Mammary epithelial cell (primary cell): ENCODE measurements at regions not wholly inside any gene's neighbourhood (a gene's known extent, or its start where the extent isn't known, plus 50 kb on each side); places are given as distances from the start of the nearest gene placed in this dataset.

Experiments used
- EZH2 ChIP-seq: IDR thresholded peaks from 2 replicates; pipeline ENCODE4 v1.6.1; 2012; ENCODE audit warnings: low read length, inconsistent platforms, borderline replicate concordance
- TF ChIP-seq, protein P1 (sequence below), 2 donors: IDR thresholded peaks in 1 of 2; conservative IDR thresholded peaks in 1 of 2; 2 replicates each; pipeline ENCODE4 v1.5.1; 2011 to 2012; ENCODE audit warnings: inconsistent platforms in 2 of 2, low read length in 2 of 2, mild to moderate bottlenecking in 2 of 2, control low read depth in 1 of 2, low read depth in 1 of 2; ENCODE audit not compliant: insufficient read depth in 1 of 2; ENCODE audit errors: extremely low read depth in 1 of 2

DNA sequence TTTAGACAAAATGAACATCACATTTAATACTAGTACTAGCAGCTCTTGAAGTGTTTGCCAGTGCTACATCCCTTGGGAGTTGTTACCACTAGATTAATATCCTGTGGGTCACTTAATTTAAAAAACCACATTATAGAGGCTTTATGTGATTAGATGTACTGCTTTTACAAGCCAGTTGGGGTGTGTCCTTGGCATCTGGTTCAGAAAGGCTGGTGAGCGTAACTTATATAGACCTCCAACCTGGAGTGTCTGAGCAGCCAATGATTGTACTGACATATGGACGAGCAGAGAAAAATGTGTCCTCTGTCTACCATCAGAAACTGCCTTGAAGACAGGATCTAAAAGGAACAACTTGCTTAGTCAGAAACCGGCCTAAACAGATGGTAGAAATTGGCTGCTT lies 306.2 kb upstream of the ATP11B start:
- TF ChIP-seq, protein P1, sequence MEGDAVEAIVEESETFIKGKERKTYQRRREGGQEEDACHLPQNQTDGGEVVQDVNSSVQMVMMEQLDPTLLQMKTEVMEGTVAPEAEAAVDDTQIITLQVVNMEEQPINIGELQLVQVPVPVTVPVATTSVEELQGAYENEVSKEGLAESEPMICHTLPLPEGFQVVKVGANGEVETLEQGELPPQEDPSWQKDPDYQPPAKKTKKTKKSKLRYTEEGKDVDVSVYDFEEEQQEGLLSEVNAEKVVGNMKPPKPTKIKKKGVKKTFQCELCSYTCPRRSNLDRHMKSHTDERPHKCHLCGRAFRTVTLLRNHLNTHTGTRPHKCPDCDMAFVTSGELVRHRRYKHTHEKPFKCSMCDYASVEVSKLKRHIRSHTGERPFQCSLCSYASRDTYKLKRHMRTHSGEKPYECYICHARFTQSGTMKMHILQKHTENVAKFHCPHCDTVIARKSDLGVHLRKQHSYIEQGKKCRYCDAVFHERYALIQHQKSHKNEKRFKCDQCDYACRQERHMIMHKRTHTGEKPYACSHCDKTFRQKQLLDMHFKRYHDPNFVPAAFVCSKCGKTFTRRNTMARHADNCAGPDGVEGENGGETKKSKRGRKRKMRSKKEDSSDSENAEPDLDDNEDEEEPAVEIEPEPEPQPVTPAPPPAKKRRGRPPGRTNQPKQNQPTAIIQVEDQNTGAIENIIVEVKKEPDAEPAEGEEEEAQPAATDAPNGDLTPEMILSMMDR (conservative IDR thresholded peaks at IDR 0.05 in 1 of 2, IDR thresholded peaks at IDR 0.05 in 1 of 2; ENCODE audit: extremely low read depth in 1 of 2, insufficient read depth in 1 of 2, low read depth in 1 of 2, low read length in 2 of 2), result no peak
- TF ChIP-seq EZH2, result no peak
